22Rv1 (cell line): ENCODE measurements at regions not wholly inside any gene's neighbourhood (a gene's known extent, or its start where the extent isn't known, plus 50 kb on each side); places are given as distances from the start of the nearest gene placed in this dataset.

Experiments
- ZFX ChIP-seq: fragments of 450-650 bp; IDR thresholded peaks from 2 replicates; pipeline ENCODE4 v1.6.1; 2017; ENCODE audit warnings: antibody characterized with exemption, borderline replicate concordance
- TF ChIP-seq, protein P1 (sequence below): fragments of 450-650 bp; IDR thresholded peaks from 2 replicates; pipeline ENCODE4 v1.5.1; 2017; ENCODE audit warnings: mild to moderate bottlenecking

GRCh38 chr12:130263025-130263424 lies 74.7 kb upstream of the PIWIL1 start:
- TF ChIP-seq, protein P1, sequence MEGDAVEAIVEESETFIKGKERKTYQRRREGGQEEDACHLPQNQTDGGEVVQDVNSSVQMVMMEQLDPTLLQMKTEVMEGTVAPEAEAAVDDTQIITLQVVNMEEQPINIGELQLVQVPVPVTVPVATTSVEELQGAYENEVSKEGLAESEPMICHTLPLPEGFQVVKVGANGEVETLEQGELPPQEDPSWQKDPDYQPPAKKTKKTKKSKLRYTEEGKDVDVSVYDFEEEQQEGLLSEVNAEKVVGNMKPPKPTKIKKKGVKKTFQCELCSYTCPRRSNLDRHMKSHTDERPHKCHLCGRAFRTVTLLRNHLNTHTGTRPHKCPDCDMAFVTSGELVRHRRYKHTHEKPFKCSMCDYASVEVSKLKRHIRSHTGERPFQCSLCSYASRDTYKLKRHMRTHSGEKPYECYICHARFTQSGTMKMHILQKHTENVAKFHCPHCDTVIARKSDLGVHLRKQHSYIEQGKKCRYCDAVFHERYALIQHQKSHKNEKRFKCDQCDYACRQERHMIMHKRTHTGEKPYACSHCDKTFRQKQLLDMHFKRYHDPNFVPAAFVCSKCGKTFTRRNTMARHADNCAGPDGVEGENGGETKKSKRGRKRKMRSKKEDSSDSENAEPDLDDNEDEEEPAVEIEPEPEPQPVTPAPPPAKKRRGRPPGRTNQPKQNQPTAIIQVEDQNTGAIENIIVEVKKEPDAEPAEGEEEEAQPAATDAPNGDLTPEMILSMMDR: no peak
- no peak for TF ChIP-seq ZFX
